Stomach (tissue), 8 donors: ENCODE measurements at regions not wholly inside any gene's neighbourhood (a gene's known extent, or its start where the extent isn't known, plus 50 kb on each side); places are given as distances from the start of the nearest gene placed in this dataset.

Experiments used
- DNase-seq, 2 donors: peaks; one replicate each; pipeline versions ENCODE4 v3.0.0 to v3.0.0-alpha.2; 2013 to 2019
- H3K27ac ChIP-seq, 5 donors: fragments of 200-600 bp in 4 of 5; sonication (generic) in 4 of 5; one replicate each; pipeline ENCODE4 v1.5.1; 2013 to 2019; ENCODE audit warnings: mild to moderate bottlenecking in 1 of 5, moderate library complexity in 1 of 5
- H3K27me3 ChIP-seq, 3 donors: fragments of 200-600 bp; sonication (generic); one replicate each; pipeline ENCODE4 v1.5.1; 2017 to 2019; ENCODE audit warnings: mixed run types in 1 of 3
- H3K36me3 ChIP-seq, 4 donors: fragments of 200-600 bp; sonication (generic); 1 replicate in 3 of 4; 2 replicates in 1 of 4; pipeline ENCODE4 v1.5.1; 2016 to 2019
- H3K4me1 ChIP-seq, 4 donors: fragments of 200-600 bp; sonication (generic); one replicate each; pipeline ENCODE4 v1.5.1; 2016 to 2019
- H3K4me3 ChIP-seq, 4 donors: fragments of 200-600 bp; sonication (generic) in 3 of 4; one replicate each; pipeline ENCODE4 v1.5.1; 2016 to 2019; ENCODE audit warnings: mild to moderate bottlenecking in 1 of 4
- H3K9me3 ChIP-seq, 4 donors: fragments of 200-600 bp; sonication (generic); one replicate each; pipeline ENCODE4 v1.5.1; 2016 to 2019
- CTCF ChIP-seq, 7 experiments: fragments of 450-650 bp in 4 of 7; fragments of 200-600 bp in 3 of 7; sonication (generic) in 3 of 7; IDR thresholded peaks; one replicate each; pipeline ENCODE4 v1.5.1; 2016 to 2019; ENCODE audit warnings: antibody characterized with exemption in 7 of 7, control low read depth in 2 of 7, mild to moderate bottlenecking in 1 of 7
- EP300 ChIP-seq: sonication (generic); formaldehyde crosslinking; IDR thresholded peaks from one replicate; pipeline ENCODE4 v1.6.1; 2017; ENCODE audit warnings: antibody characterized with exemption
- POLR2A ChIP-seq, 4 donors: fragments of 450-650 bp; IDR thresholded peaks; one replicate each; pipeline ENCODE4 v1.6.1; 2016; ENCODE audit warnings: antibody characterized with exemption in 4 of 4, control low read depth in 2 of 4, mild to moderate bottlenecking in 1 of 4, moderate library complexity in 1 of 4
- POLR2AphosphoS5 ChIP-seq, 3 donors: sonication (generic); formaldehyde crosslinking; IDR thresholded peaks; one replicate each; pipeline ENCODE4 v1.6.1; 2016; ENCODE audit warnings: antibody characterized with exemption in 3 of 3
- WGBS, 5 donors: extraction: QIAGEN DNeasy Blood & Tissue Kit in 3 of 5; methylation state at CpG; one replicate each; pipeline versions ENCODE4 v1.1.5 to v1.1.7; 2013 to 2018; 5-methylcytosine and 5-hydroxymethylcytosine counted together
- intact Hi-C: fragments of 100-400 bp; cut with DNase I; formaldehyde crosslinking; loops from one replicate; pipeline ENCODE4 v1.15.1; 2023; ENCODE audit warnings: low total_unique reads
- donor health status: healthy with polysubstance abuse.
- donor health status: Bipolar disorder and iron deficiency.
- donor health status: healthy.

DNA sequence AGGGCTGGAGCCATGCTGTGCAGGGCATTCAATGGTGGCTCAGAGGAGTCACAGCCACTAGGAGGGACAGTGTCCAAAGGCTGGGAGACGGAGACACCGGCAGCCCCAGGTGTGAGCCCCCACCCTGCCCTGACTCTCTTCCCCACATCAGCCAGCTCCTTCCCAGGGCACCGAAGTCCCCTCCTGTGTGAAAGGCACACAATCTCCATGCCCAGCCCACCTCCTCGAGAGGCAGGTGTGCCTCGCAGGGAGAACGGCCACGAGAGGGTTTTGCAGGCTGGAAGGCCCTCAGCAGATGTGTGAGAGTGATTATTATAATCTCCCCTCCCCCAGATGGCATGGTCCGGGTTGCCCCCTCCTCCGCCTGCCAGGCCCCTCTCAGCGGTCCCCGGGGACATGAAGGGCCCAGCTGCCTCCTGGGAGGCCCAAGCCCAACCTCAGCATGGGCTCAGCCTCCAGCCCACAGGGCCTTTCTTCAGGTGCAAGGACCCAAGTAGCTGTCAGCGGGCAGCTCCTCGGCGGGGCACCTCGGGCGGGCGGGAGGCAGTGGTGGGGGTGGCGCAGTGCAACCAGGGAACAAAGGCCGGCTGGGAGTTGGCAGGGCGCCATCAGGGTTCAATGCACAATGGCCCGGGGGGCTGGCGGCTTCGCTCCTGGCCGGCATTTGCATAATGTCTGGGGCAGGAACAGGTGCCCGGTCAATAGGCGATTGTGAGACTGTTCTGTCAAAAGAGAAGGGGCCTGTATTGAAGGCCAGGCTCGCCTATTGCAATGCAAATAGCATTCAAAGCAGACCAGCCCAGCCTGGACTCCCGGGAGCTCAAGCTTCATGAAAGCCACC is 155.3 kb upstream of the ZMIZ1 start:
- Histone ChIP-seq H3K9me3 (no peaks in the 10 kb centered on the region), H3K27ac (no peak overlapping the region), H3K4me1 (peaks cover 6 to 17% (median 13%) of the 10 kb centered on the region in 4 donors), H3K4me3 (no peak overlapping the region), H3K27me3 (no peaks in the 10 kb centered on the region), H3K36me3 (no peaks in the 10 kb centered on the region)
- intact Hi-C loops, result no loop called here
- WGBS, 5 donors, result 38 to 65% (median 50%) methylated on average over 10 to 28 of the region's 28 CpGs
- TF ChIP-seq POLR2AphosphoS5 (IDR thresholded peaks at IDR 0.05) (no peak), EP300 (no peak), CTCF (IDR thresholded peaks at IDR 0.05) (no peak), POLR2A (IDR thresholded peaks at IDR 0.05) (no peak)
- DNase-seq, result peak; percentile 73 to 90

- intact Hi-C loops, result no loop called here
- no peak for TF ChIP-seq EP300
- no peak for TF ChIP-seq CTCF (IDR thresholded peaks at IDR 0.05)
- TF ChIP-seq POLR2A (IDR thresholded peaks at IDR 0.05), result no peak
- no peak for TF ChIP-seq POLR2AphosphoS5 (IDR thresholded peaks at IDR 0.05)
- Histone ChIP-seq H3K27me3 (no peaks in the 10 kb centered on the region), H3K27ac (no peak overlapping the region), H3K9me3 (no peaks in the 10 kb centered on the region), H3K4me1 (peaks cover 6 to 17% (median 13%) of the 10 kb centered on the region in 4 donors), H3K4me3 (no peak overlapping the region), H3K36me3 (no peaks in the 10 kb centered on the region)
- WGBS, 5 donors, result 51 to 91% (median 65%) methylated on average over 3 to 10 of the region's 10 CpGs
- DNase-seq, result no peak
Measured at GRCh38 chr10:78914060-78914378, 154.7 kb upstream of the ZMIZ1 start.

DNA sequence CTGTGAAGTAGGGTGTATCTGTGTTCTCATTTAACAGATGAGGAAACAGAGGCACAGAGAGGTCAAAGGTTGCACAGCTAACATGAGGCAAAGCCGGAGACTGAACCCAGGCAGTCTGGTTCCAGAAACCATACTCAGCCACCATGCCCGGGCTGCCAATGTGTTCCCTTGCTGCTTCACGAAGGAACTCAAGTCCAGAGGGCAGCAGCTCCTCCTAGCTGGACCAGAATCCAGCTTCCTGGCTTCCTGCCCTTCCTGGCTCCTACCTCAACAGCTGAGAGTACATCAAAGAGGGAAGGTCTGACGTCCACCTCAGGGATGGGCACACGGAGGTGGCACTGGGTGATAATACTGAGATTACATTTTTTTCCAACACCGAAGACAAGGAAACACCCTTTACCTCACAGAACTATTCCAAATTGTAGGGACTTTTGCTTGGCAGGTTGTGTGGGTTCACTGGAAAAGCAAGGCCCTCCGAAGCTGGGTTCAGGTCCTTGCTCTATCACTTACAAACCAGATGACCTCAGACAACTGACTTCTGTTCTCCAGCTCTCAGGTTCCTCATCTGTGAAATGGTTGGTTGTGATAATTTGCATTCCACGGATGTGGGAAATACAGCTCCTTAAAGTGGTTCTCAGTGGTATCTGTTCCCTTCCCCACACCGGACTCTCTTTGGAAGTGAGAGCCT is 154.1 kb upstream of the ZMIZ1 start:
- Histone ChIP-seq H3K27ac (no peak overlapping the region), H3K4me1 (peaks cover 6 to 17% (median 13%) of the 10 kb centered on the region in 4 donors), H3K36me3 (no peaks in the 10 kb centered on the region), H3K9me3 (no peaks in the 10 kb centered on the region), H3K27me3 (no peaks in the 10 kb centered on the region), H3K4me3 (no peak overlapping the region)
- TF ChIP-seq POLR2A (IDR thresholded peaks at IDR 0.05), result no peak
- TF ChIP-seq EP300, result no peak
- TF ChIP-seq CTCF (IDR thresholded peaks at IDR 0.05), result no peak
- TF ChIP-seq POLR2AphosphoS5 (IDR thresholded peaks at IDR 0.05), result no peak
- peak; percentile 45 to 68 for DNase-seq
- intact Hi-C loops, result no loop called here
- WGBS, 5 donors, result 42 to 62% (median 51%) methylated on average over 9 of the region's 9 CpGs

DNA sequence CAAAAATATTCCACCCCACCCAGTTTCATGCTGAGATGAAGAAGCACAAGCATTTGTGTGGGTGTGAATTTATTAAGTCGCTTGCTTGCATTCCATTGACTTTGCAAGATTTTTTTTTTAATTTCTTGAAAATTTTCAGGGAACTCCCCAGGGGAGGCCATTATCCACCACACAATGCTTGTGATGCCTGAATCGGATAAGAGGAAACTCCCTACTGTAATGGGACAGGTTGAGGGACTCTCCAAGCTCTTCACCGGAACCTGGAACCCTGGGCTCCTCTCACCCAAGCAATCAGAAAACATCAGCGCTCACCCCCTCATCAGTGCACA is 153.6 kb upstream of the ZMIZ1 start:
- 76 to 90% (median 90%) methylated on average over 4 of the region's 4 CpGs for WGBS, 5 donors
- no peak for DNase-seq
- H3K4me1 ChIP-seq, result peaks cover 6 to 17% (median 13%) of the 10 kb centered on the region in 4 donors
- no peaks in the 10 kb centered on the region for H3K36me3 ChIP-seq
- no peak overlapping the region for H3K27ac ChIP-seq
- intact Hi-C loops, result no loop called here
- H3K27me3 ChIP-seq, result no peaks in the 10 kb centered on the region
- no peaks in the 10 kb centered on the region for H3K9me3 ChIP-seq
- no peak overlapping the region for H3K4me3 ChIP-seq
- TF ChIP-seq CTCF (IDR thresholded peaks at IDR 0.05) (no peak), POLR2AphosphoS5 (IDR thresholded peaks at IDR 0.05) (no peak), EP300 (no peak), POLR2A (IDR thresholded peaks at IDR 0.05) (no peak)
